Kidney (tissue), 13 donors: ENCODE measurements at regions not wholly inside any gene's neighbourhood (a gene's known extent, or its start where the extent isn't known, plus 50 kb on each side); places are given as distances from the start of the nearest gene placed in this dataset.
A peak's percentile ranks its signal among the peaks of the same experiment; 100 is the strongest.

Experiments
- DNase-seq, 5 donors: peaks; one replicate each; pipeline ENCODE4 v3.0.0-alpha.2; 2013 to 2020
- FAIRE-seq: peaks from 2 replicates; lab custom pipeline; 2012; peaks lifted over from hg19 to GRCh38; lab: Jason Lieb, UNC
- H3K27ac ChIP-seq, 2 donors: one replicate each; pipeline ENCODE4 v1.7.0; 2013; ENCODE audit warnings: low read depth in 2 of 2, low read length in 2 of 2, inconsistent platforms in 1 of 2
- H3K27me3 ChIP-seq: one replicate; pipeline ENCODE4 v1.7.1; 2013; ENCODE audit warnings: low read length, inconsistent platforms; ENCODE audit not compliant: control insufficient read depth, insufficient read depth
- H3K36me3 ChIP-seq, 3 donors: one replicate each; pipeline versions ENCODE4 v1.7.0 to v1.7.1; 2013; ENCODE audit warnings: low read length in 3 of 3, control low read depth in 1 of 3, inconsistent platforms in 1 of 3; ENCODE audit not compliant: insufficient read depth in 3 of 3, control insufficient read depth in 2 of 3
- H3K4me1 ChIP-seq, 3 donors: one replicate each; pipeline versions ENCODE4 v1.7.0 to v1.7.1; 2013; ENCODE audit warnings: low read length in 3 of 3, inconsistent platforms in 1 of 3, low read depth in 1 of 3; ENCODE audit not compliant: control insufficient read depth in 2 of 3, insufficient read depth in 2 of 3
- H3K4me3 ChIP-seq, 3 donors: one replicate each; pipeline versions ENCODE4 v1.7.0 to v1.8.1; 2013; ENCODE audit warnings: low read length in 3 of 3, control low read depth in 1 of 3, inconsistent platforms in 1 of 3
- H3K9ac ChIP-seq, 3 donors: one replicate each; pipeline versions ENCODE4 v1.7.0 to v1.7.1; 2013; ENCODE audit warnings: low read length in 3 of 3, control low read depth in 1 of 3, inconsistent platforms in 1 of 3
- H3K9me3 ChIP-seq, 3 donors: one replicate each; pipeline versions ENCODE4 v1.7.0 to v1.7.1; 2013; ENCODE audit warnings: low read length in 3 of 3, control low read depth in 1 of 3, inconsistent platforms in 1 of 3; ENCODE audit not compliant: control insufficient read depth in 2 of 3, insufficient read depth in 1 of 3
- CTCF ChIP-seq: IDR thresholded peaks from 3 replicates; pipeline ENCODE4 v1.5.1; 2012; ENCODE audit warnings: mild to moderate bottlenecking, moderate library complexity, borderline replicate concordance; ENCODE audit not compliant: insufficient read depth; ENCODE audit errors: extremely low read depth
- intact Hi-C: fragments of 100-400 bp; cut with DNase I; formaldehyde crosslinking; loops from one replicate; pipeline ENCODE4 v1.11.1; 2022
- donor health status: control.
- donor health status: control.
- donor health status: control.
- donor health status: control.
- donor health status: control.
- donor health status: DM: yes; HTN: yes; CAD: no.
- donor health status: Normal renal cell carcinoma (clear cell type).

DNA sequence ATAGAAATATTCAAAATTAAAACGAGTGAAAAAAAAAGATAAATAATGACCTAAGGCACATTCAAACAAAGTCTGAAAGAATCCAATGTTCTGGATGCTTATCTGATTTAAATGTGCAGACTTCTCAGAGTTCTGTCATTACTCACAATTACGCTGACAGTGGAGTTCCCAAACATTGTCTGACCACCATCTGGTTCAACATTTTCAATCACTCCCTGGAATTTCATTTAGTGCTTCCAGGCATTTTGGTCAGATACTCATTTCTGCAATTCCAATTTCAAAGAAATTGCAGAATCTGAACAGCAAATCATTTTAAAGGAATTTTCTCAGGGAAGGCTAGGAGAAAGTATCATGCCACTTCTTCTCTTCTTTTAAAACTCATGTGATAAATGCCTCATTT lies 398.2 kb upstream of the PDE3A start:
- TF ChIP-seq CTCF: no peak
- intact Hi-C loops: no loop called here
- no peak overlapping the region for H3K4me3 ChIP-seq
- H3K27ac ChIP-seq: no peak overlapping the region
- DNase-seq (peak in 1 of 5 donors; percentile 43), FAIRE-seq (no peak)
- no peaks in the 10 kb centered on the region for H3K27me3 ChIP-seq
- H3K9me3 ChIP-seq: no peaks in the 10 kb centered on the region
- H3K36me3 ChIP-seq: no peaks in the 10 kb centered on the region
- peaks cover 4 to 6% (median 4%) of the 10 kb centered on the region in 3 donors for H3K4me1 ChIP-seq
- no peak overlapping the region for H3K9ac ChIP-seq

DNA sequence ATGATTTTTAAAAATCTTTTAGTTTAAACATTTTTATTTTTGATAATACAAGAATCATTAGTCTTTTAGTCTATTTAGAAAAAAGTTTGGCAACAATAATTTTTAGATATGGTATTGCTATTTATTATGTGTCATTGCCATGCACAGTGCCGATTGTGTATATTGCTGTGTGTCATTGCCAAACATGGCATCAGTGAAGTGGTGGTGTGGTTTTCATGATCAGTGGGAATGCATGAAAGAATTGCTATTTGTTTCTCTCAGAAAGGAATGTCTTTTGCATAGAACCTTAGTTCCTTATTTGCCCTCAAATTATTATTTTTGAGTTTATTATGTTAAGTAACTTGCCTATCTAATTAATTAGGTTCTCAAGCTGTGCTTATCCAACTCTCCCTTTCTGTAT lies 397.5 kb upstream of the PDE3A start:
- Histone ChIP-seq H3K9ac (no peak overlapping the region), H3K4me3 (no peak overlapping the region)
- no peak for FAIRE-seq

DNA sequence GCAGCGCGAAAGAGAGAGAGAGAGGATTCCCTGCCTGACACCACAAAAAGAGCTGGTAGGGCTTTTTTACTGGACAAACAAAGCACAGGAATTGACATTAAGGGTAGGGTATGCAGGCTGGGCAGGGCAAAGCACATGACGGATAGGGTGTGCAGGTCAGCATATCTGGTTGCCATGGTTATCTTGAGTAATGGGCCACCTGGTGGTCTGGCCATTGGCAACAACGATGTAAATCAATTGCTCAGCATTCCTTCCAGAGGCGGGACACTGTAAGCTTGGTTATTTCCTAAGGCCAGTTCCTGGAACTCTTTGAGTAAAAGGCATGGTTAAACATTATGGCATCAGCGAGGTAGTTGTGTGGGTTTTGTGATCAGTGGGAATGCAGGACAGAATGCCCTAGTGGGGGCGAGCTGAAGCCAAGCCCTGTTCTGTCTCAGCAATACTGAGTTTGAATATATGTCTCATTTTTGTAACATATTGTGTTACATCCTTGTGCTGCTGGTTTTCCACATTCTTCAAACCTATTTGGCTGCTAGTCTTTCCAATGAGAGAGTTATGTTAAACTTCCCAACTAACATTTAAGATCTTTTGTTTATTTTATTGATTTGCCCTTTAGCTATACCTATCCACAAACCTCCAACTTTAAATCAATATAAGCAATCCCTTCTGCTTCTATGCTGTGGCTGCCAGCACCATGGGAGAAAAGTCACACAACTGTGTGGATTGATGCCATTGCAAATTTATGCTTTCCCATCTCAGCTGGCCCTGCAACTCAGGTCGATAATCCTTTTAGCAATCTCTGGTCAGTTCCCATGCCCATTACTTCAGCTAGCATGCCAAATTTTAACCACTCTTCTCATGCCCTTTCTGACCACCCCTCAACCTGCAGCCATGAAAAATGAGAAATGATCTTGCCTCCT lies 396.7 kb upstream of the PDE3A start:
- intact Hi-C loops: no loop called here
- no peak for TF ChIP-seq CTCF
- Histone ChIP-seq H3K4me3 (no peak overlapping the region), H3K9ac (no peak overlapping the region), H3K9me3 (no peaks in the 10 kb centered on the region), H3K4me1 (peaks cover 4 to 6% (median 4%) of the 10 kb centered on the region in 3 donors), H3K27me3 (no peaks in the 10 kb centered on the region), H3K36me3 (no peaks in the 10 kb centered on the region), H3K27ac (no peak overlapping the region)
- peak; percentile 48 to 86 (median 82) for DNase-seq
- FAIRE-seq: no peak

More for the DNA sequence above, 397.5 kb upstream of the PDE3A start:
- Histone ChIP-seq H3K9me3 (no peaks in the 10 kb centered on the region), H3K27ac (no peak overlapping the region), H3K4me1 (peaks cover 4 to 6% (median 4%) of the 10 kb centered on the region in 3 donors), H3K36me3 (no peaks in the 10 kb centered on the region), H3K27me3 (no peaks in the 10 kb centered on the region)
- TF ChIP-seq CTCF: no peak
- intact Hi-C loops: no loop called here
- DNase-seq: no peak
